NCI-H1092 treated with DMSO at 0.1 percent for 48 hours (cell line): ENCODE measurements at regions not wholly inside any gene's neighbourhood (a gene's known extent, or its start where the extent isn't known, plus 50 kb on each side); places are given as distances from the start of the nearest gene placed in this dataset.
A peak's percentile ranks its signal among the peaks of the same experiment; 100 is the strongest.
"Not testable (repeated sequence)": the region's sequence is repeated elsewhere in the genome, so short reads cannot be mapped to it uniquely, and the experiment has no call there.

Experiments
- DNase-seq: peaks from one replicate; lab custom pipeline; 2025; lab: John Stamatoyannopoulos, UW

- no peak for DNase-seq
These were observed 816.4 kb downstream of the SOCS6 start for GRCh38 chr18:71105078-71105819.

- peak; percentile 90 for DNase-seq
These were observed 790.8 kb downstream of the SOCS6 start for GRCh38 chr18:71079606-71080005.

GRCh38 chr18:71077451-71077850, 788.6 kb downstream of the SOCS6 start:
- no peak for DNase-seq

- no peak for DNase-seq
These were observed 786.3 kb downstream of the SOCS6 start for GRCh38 chr18:71075147-71075546.

- no peak for DNase-seq
These were observed 779.5 kb downstream of the SOCS6 start for GRCh38 chr18:71068338-71068737.

- no peak for DNase-seq
These were observed 761.0 kb downstream of the SOCS6 start for GRCh38 chr18:71049893-71050292.

- no peak for DNase-seq
These were observed 759.0 kb downstream of the SOCS6 start for GRCh38 chr18:71047882-71048281.

- no peak for DNase-seq
These were observed 756.7 kb downstream of the SOCS6 start for GRCh38 chr18:71045331-71046065.

GRCh38 chr18:71040161-71040560, 751.3 kb downstream of the SOCS6 start:
- no peak for DNase-seq

GRCh38 chr18:71038196-71038595, 749.4 kb downstream of the SOCS6 start:
- DNase-seq: no peak

GRCh38 chr18:71036783-71037182, 747.9 kb downstream of the SOCS6 start:
- no peak for DNase-seq

- not testable (repeated sequence) for DNase-seq
These were observed 742.7 kb downstream of the SOCS6 start for GRCh38 chr18:71031296-71032191.

- not testable (repeated sequence) for DNase-seq
These were observed 741.2 kb downstream of the SOCS6 start for GRCh38 chr18:71030085-71030484.

- no peak for DNase-seq
These were observed 739.5 kb downstream of the SOCS6 start for GRCh38 chr18:71028285-71028762.

- no peak for DNase-seq
These were observed 738.7 kb downstream of the SOCS6 start for GRCh38 chr18:71027531-71027930.

GRCh38 chr18:71025505-71026225, 736.8 kb downstream of the SOCS6 start:
- no peak for DNase-seq

GRCh38 chr18:71022389-71022788, 733.5 kb downstream of the SOCS6 start:
- no peak for DNase-seq

GRCh38 chr18:71021030-71021362, 732.2 kb downstream of the SOCS6 start:
- no peak for DNase-seq

- no peak for DNase-seq
These were observed 731.6 kb downstream of the SOCS6 start for GRCh38 chr18:71020342-71021029.

- no peak for DNase-seq
These were observed 730.0 kb downstream of the SOCS6 start for GRCh38 chr18:71018816-71019215.

GRCh38 chr18:71012789-71013188, 723.9 kb downstream of the SOCS6 start:
- DNase-seq: no peak
